ENCODE measurements at regions not wholly inside any gene's neighbourhood (a gene's known extent, or its start where the extent isn't known, plus 50 kb on each side); places are given as distances from the start of the nearest gene placed in this dataset.

DNA sequence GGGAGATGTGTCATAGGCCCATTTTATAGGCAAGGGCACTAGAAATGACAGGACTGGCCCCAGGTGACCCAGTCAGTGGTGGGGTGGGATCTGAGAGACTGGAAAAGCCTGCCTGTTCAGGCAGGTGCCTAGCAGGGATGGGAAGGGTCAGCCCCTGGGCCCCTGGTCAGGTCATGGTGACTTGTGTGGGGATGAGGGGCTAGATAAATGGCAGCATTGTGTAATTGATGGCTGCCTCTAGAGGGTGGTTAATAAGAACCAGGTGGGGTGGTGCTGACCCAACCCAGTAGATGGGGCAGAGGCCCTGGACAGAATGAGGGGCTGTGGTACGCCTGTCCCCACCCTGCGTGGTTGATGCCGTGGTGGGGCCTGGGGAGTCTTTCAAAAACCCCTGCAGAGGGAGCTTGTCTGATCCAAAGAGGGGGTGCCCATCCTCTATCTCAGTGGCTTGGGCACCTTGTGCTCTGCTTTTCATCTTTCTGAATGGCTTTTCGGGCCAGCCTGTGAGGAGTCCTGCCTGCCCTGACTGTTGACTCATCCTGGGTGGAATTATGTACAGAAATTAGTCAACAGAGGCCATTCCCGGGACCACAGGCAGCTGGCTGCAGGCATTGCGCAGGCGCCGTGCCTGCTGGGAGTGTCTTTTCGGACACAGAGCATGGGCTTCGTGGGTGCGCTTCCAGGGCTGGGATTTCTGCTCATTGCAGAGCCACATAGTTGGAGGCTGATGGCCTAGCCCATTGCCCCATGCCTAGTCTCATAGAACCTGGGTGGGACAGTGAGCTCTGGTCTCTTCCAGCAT, 93.6 kb upstream of the PITX1 start:
- peak overlapping the region; percentile 75 for H3K4me2 ChIP-seq
- FAIRE-seq = no peak
- ChIA-PET POLR2A (no interaction called here), CTCF (interaction anchor here (1.5 kb wide), 1 partner anchor 63 kb away, joined by 3 read pairs; no protein-coding TSS in a partner anchor)
- no peaks in the 10 kb centered on the region for H3K9me3 ChIP-seq
- H3K4me1 ChIP-seq = peaks cover 24% of the 10 kb centered on the region
- DNase-seq (ENCODE audit: low read depth in 1 of 2, low spot score in 1 of 2) = peak; percentile 84 to 97
- H3K4me3 ChIP-seq = 0 out of 3 replicates have a peak overlapping the region, but pooled peaks have one; percentile 5
- ATAC-seq = peak; percentile 87 to 95
- WGBS (ENCODE audit: missing lambda C conversion rate) = 3% methylated on average over 11 of the region's 11 CpGs
- H3K27ac ChIP-seq = peak overlapping the region; percentile 78 to 85
- peak; percentile 31; the same call in 1 of the 2 replicates for TF ChIP-seq POLR2A (IDR thresholded peaks at IDR 0.05; ENCODE audit: low read length)
- peak in 1 of 2 experiments; percentile 30; a peak in 1 of 5 replicates for TF ChIP-seq JUN (IDR thresholded peaks at IDR 0.05)
- TF ChIP-seq MAZ (IDR thresholded peaks at IDR 0.05; ENCODE audit: borderline replicate concordance, low read depth, low read length) = no peak
- TF ChIP-seq CEBPB (IDR thresholded peaks at IDR 0.05) = peak in 1 of 2 experiments; percentile 36; a peak in 1 of 4 replicates
- peak; percentile 35; the same call in 1 of the 2 replicates for TF ChIP-seq E2F6 (IDR thresholded peaks at IDR 0.05; ENCODE audit: borderline replicate concordance, low read depth)
- TF ChIP-seq, protein P1, sequence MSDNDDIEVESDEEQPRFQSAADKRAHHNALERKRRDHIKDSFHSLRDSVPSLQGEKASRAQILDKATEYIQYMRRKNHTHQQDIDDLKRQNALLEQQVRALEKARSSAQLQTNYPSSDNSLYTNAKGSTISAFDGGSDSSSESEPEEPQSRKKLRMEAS (IDR thresholded peaks at IDR 0.05) = peak; percentile 78
- peak; percentile 24; the same call in 1 of the 2 replicates for TF ChIP-seq JUNB (IDR thresholded peaks at IDR 0.05)
- TF ChIP-seq SREBF2 (IDR thresholded peaks at IDR 0.05) = no peak
- peak; percentile 50 for TF ChIP-seq FOSL2 (IDR thresholded peaks at IDR 0.05)
- peak; percentile 83 for TF ChIP-seq FOSL2 (CRISPR knock-in tag; IDR thresholded peaks at IDR 0.05)

GRCh38 chr5:135126688-135127438, 92.8 kb upstream of the PITX1 start:
- FAIRE-seq = no peak
- 43% methylated on average over 14 of the region's 14 CpGs for WGBS (ENCODE audit: missing lambda C conversion rate)
- CTCF ChIA-PET = interaction anchor here (1.7 kb wide), 1 partner anchor 12 kb away, joined by 4 read pairs; no protein-coding TSS in a partner anchor
- H3K27ac ChIP-seq = peak overlapping the region; percentile 78 to 85
- POLR2A ChIA-PET = no interaction called here
- H3K4me3 ChIP-seq = 0 out of 3 replicates have a peak overlapping the region, but pooled peaks have one; percentile 5
- no peaks in the 10 kb centered on the region for H3K9me3 ChIP-seq
- peaks cover 24% of the 10 kb centered on the region for H3K4me1 ChIP-seq
- TF ChIP-seq ZNF302 (CRISPR knock-in tag; IDR thresholded peaks at IDR 0.05) = no peak
- no peak for TF ChIP-seq KDM5A (IDR thresholded peaks at IDR 0.05)
- TF ChIP-seq ZSCAN20 (CRISPR knock-in tag; IDR thresholded peaks at IDR 0.05) = no peak
- TF ChIP-seq CHD4 (IDR thresholded peaks at IDR 0.05; ENCODE audit: borderline replicate concordance) = no peak
- TF ChIP-seq, protein P2, sequence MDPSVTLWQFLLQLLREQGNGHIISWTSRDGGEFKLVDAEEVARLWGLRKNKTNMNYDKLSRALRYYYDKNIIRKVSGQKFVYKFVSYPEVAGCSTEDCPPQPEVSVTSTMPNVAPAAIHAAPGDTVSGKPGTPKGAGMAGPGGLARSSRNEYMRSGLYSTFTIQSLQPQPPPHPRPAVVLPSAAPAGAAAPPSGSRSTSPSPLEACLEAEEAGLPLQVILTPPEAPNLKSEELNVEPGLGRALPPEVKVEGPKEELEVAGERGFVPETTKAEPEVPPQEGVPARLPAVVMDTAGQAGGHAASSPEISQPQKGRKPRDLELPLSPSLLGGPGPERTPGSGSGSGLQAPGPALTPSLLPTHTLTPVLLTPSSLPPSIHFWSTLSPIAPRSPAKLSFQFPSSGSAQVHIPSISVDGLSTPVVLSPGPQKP (IDR thresholded peaks at IDR 0.05; ENCODE audit: low read depth, low read length) = no peak
- no peak for TF ChIP-seq KDM1A (IDR thresholded peaks at IDR 0.05; ENCODE audit: low read depth)
- no peak for TF ChIP-seq HOXB5 (CRISPR knock-in tag; IDR thresholded peaks at IDR 0.05)
- ATAC-seq = peak; percentile 37 to 41; a peak in 4 of 6 replicates
- peak overlapping the region; percentile 75 for H3K4me2 ChIP-seq
- DNase-seq (ENCODE audit: low read depth in 1 of 2, low spot score in 1 of 2) = peak; percentile 38 to 66

GRCh38 chr5:135124724-135125123, 90.7 kb upstream of the PITX1 start:
- Histone ChIP-seq H3K27ac (peak overlapping the region in 1 of 2 experiments; percentile 25; a peak in 1 of 6 replicates), H3K4me1 (peaks cover 24% of the 10 kb centered on the region), H3K4me2 (no peak overlapping the region), H3K9me3 (no peaks in the 10 kb centered on the region), H3K4me3 (no peak overlapping the region)
- ATAC-seq = no peak
- TF ChIP-seq TFCP2L1 (CRISPR knock-in tag; IDR thresholded peaks at IDR 0.05) (no peak), EP300 (IDR thresholded peaks at IDR 0.05) (no peak), E2F6 (IDR thresholded peaks at IDR 0.05; ENCODE audit: borderline replicate concordance, low read depth) (no peak), RNF2 (IDR thresholded peaks at IDR 0.05; ENCODE audit: borderline replicate concordance, low read depth) (no peak), NR3C1 (IDR thresholded peaks at IDR 0.05) (no peak), ZC3H11A (IDR thresholded peaks at IDR 0.05) (no peak), POLR2A (IDR thresholded peaks at IDR 0.05; ENCODE audit: low read length) (no peak), MAFK (IDR thresholded peaks at IDR 0.05; ENCODE audit: partially characterized antibody) (no peak), MYC (IDR thresholded peaks at IDR 0.05; ENCODE audit: borderline replicate concordance, low read length) (no peak), HDAC2 (IDR thresholded peaks at IDR 0.05) (no peak), ZSCAN20 (CRISPR knock-in tag; IDR thresholded peaks at IDR 0.05) (no peak), HES2 (IDR thresholded peaks at IDR 0.05) (no peak), USF2 (IDR thresholded peaks at IDR 0.05) (no peak), RCOR1 (IDR thresholded peaks at IDR 0.05; ENCODE audit: low read depth, low read length) (no peak), RARB (CRISPR knock-in tag; IDR thresholded peaks at IDR 0.05) (no peak), NPAS2 (CRISPR knock-in tag; IDR thresholded peaks at IDR 0.05; ENCODE audit: borderline replicate concordance) (no peak)
- DNase-seq (ENCODE audit: low read depth in 1 of 2, low spot score in 1 of 2) = no peak
- 94% methylated on average over 6 of the region's 8 CpGs for WGBS (ENCODE audit: missing lambda C conversion rate)
- ChIA-PET CTCF (interaction anchor here (1.0 to 1.5 kb wide), 2 partner anchors 16 to 30 kb away, joined by 3 read pairs; no protein-coding TSS in a partner anchor), POLR2A (no interaction called here)
- FAIRE-seq = no peak

All from A549 (cell line).